Vagina (tissue), 2 donors: ENCODE measurements at regions not wholly inside any gene's neighbourhood (a gene's known extent, or its start where the extent isn't known, plus 50 kb on each side); places are given as distances from the start of the nearest gene placed in this dataset.

Experiments
- DNase-seq, 2 donors: peaks; one replicate each; pipeline ENCODE4 v3.0.0-alpha.2; 2017; ENCODE audit errors: extremely low spot score in 2 of 2
- H3K27ac ChIP-seq: fragments of 200-600 bp; sonication (generic); one replicate; pipeline ENCODE4 v1.5.1; 2019
- H3K27me3 ChIP-seq: fragments of 200-600 bp; sonication (generic); one replicate; pipeline ENCODE4 v1.5.1; 2019
- H3K36me3 ChIP-seq, 2 donors: fragments of 200-600 bp; sonication (generic); one replicate each; pipeline ENCODE4 v1.5.1; 2017 to 2019
- H3K4me1 ChIP-seq: fragments of 200-600 bp; sonication (generic); one replicate; pipeline ENCODE4 v1.5.1; 2019
- H3K4me3 ChIP-seq, 2 donors: fragments of 200-600 bp; sonication (generic); 1 replicate in 1 of 2; 2 replicates in 1 of 2; pipeline ENCODE4 v1.5.1; 2016 to 2019
- H3K9me3 ChIP-seq: fragments of 200-600 bp; sonication (generic); one replicate; pipeline ENCODE4 v1.5.1; 2019
- POLR2A ChIP-seq, 2 donors: fragments of 450-650 bp; IDR thresholded peaks; one replicate each; pipeline ENCODE4 v1.6.1; 2017; ENCODE audit warnings: antibody characterized with exemption in 2 of 2, mild to moderate bottlenecking in 2 of 2, moderate library complexity in 2 of 2
- POLR2AphosphoS5 ChIP-seq, 2 donors: sonication (generic); formaldehyde crosslinking; IDR thresholded peaks; one replicate each; pipeline ENCODE4 v1.9.0; 2017; ENCODE audit warnings: antibody characterized with exemption in 2 of 2, mild to moderate bottlenecking in 2 of 2, low read depth in 1 of 2; ENCODE audit not compliant: insufficient read depth in 1 of 2
- intact Hi-C: fragments of 100-400 bp; cut with DNase I; formaldehyde crosslinking; loops from one replicate; pipeline ENCODE4 v1.15.1; 2023
- TF ChIP-seq, protein P1 (sequence below), 3 experiments: fragments of 450-650 bp in 2 of 3; fragments of 200-600 bp in 1 of 3; sonication (generic) in 1 of 3; IDR thresholded peaks; one replicate each; pipeline ENCODE4 v1.5.1; 2017 to 2019; ENCODE audit warnings: antibody characterized with exemption in 3 of 3, mild to moderate bottlenecking in 2 of 3, moderate library complexity in 2 of 3

DNA sequence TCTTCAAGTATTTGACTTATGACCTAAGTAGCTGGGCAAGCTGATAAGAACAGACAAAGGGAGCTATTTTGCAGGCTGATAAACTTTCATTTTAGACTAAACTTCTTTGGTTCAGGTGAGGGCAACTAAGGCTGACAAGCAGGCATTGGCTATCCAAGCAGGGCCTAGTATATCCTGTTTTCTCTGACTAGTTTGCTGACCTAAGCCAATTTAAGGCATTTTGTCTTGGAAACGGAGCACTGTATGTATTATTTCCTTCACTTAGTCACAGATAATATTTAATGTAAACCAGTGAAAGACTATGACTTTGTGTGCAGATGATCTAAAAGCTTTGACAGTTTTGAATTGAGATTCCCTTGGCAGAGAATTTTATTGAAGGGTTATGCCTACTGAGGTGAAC lies 172.5 kb downstream of the POU4F1 start:
- no peaks in the 10 kb centered on the region for H3K27me3 ChIP-seq
- H3K9me3 ChIP-seq, result no peaks in the 10 kb centered on the region

GRCh38 chr13:78430166-78430791 lies 173.1 kb downstream of the POU4F1 start:
- intact Hi-C loops, result no loop called here
- TF ChIP-seq, protein P1, sequence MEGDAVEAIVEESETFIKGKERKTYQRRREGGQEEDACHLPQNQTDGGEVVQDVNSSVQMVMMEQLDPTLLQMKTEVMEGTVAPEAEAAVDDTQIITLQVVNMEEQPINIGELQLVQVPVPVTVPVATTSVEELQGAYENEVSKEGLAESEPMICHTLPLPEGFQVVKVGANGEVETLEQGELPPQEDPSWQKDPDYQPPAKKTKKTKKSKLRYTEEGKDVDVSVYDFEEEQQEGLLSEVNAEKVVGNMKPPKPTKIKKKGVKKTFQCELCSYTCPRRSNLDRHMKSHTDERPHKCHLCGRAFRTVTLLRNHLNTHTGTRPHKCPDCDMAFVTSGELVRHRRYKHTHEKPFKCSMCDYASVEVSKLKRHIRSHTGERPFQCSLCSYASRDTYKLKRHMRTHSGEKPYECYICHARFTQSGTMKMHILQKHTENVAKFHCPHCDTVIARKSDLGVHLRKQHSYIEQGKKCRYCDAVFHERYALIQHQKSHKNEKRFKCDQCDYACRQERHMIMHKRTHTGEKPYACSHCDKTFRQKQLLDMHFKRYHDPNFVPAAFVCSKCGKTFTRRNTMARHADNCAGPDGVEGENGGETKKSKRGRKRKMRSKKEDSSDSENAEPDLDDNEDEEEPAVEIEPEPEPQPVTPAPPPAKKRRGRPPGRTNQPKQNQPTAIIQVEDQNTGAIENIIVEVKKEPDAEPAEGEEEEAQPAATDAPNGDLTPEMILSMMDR (IDR thresholded peaks at IDR 0.05), result no peak
- TF ChIP-seq POLR2AphosphoS5 (IDR thresholded peaks at IDR 0.05; ENCODE audit: insufficient read depth in 1 of 2, low read depth in 1 of 2) (no peak), POLR2A (IDR thresholded peaks at IDR 0.05) (no peak)
- H3K9me3 ChIP-seq, result no peaks in the 10 kb centered on the region
- no peak overlapping the region for H3K4me3 ChIP-seq
- H3K27me3 ChIP-seq, result no peaks in the 10 kb centered on the region
- no peaks in the 10 kb centered on the region for H3K36me3 ChIP-seq
- no peak for DNase-seq
- H3K27ac ChIP-seq, result no peak overlapping the region
- H3K4me1 ChIP-seq, result no peaks in the 10 kb centered on the region

More for the DNA sequence above, 172.5 kb downstream of the POU4F1 start:
- no peaks in the 10 kb centered on the region for H3K36me3 ChIP-seq
- TF ChIP-seq POLR2AphosphoS5 (IDR thresholded peaks at IDR 0.05; ENCODE audit: insufficient read depth in 1 of 2, low read depth in 1 of 2), result no peak
- TF ChIP-seq, protein P1 (IDR thresholded peaks at IDR 0.05), result no peak
- no peak for TF ChIP-seq POLR2A (IDR thresholded peaks at IDR 0.05)
- no peak overlapping the region for H3K4me3 ChIP-seq
- intact Hi-C loops, result no loop called here
- no peak overlapping the region for H3K27ac ChIP-seq
- DNase-seq, result no peak
- H3K4me1 ChIP-seq, result no peaks in the 10 kb centered on the region

DNA sequence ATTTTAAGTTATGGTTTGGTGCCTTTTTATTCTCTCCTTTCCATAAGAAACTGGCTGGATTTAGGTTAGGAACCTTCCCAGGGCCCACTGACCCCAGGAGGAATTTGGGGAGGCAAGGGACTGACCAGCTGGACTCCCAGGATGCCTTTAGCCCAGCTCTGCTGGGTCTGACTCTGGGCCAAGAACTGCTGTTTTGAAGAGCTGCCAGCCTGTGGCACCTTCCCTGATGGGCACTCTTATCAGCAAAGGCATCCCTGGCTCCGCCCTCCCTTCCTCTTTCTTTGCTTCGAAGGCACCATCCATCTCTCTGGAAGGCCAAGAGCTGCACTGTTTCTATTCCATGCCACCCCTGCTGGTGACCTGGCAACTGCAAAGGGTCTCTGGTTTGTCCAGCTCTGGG lies 174.7 kb downstream of the POU4F1 start:
- no peak for TF ChIP-seq POLR2A (IDR thresholded peaks at IDR 0.05)
- TF ChIP-seq, protein P1 (IDR thresholded peaks at IDR 0.05), result no peak
- TF ChIP-seq POLR2AphosphoS5 (IDR thresholded peaks at IDR 0.05; ENCODE audit: insufficient read depth in 1 of 2, low read depth in 1 of 2), result no peak
- Histone ChIP-seq H3K9me3 (no peaks in the 10 kb centered on the region), H3K4me3 (no peak overlapping the region), H3K4me1 (no peaks in the 10 kb centered on the region), H3K27me3 (no peaks in the 10 kb centered on the region), H3K27ac (no peak overlapping the region), H3K36me3 (no peaks in the 10 kb centered on the region)
- DNase-seq, result no peak
- intact Hi-C loops, result no loop called here

- no peaks in the 10 kb centered on the region for H3K4me1 ChIP-seq
- TF ChIP-seq, protein P1 (IDR thresholded peaks at IDR 0.05), result no peak
- TF ChIP-seq POLR2AphosphoS5 (IDR thresholded peaks at IDR 0.05; ENCODE audit: insufficient read depth in 1 of 2, low read depth in 1 of 2), result no peak
- TF ChIP-seq POLR2A (IDR thresholded peaks at IDR 0.05), result no peak
- intact Hi-C loops, result no loop called here
- H3K27ac ChIP-seq, result no peak overlapping the region
- no peaks in the 10 kb centered on the region for H3K27me3 ChIP-seq
- H3K4me3 ChIP-seq, result no peak overlapping the region
- no peak for DNase-seq
- H3K9me3 ChIP-seq, result no peaks in the 10 kb centered on the region
- no peaks in the 10 kb centered on the region for H3K36me3 ChIP-seq
Observed at GRCh38 chr13:78426183-78426582, 177.2 kb downstream of the POU4F1 start.

DNA sequence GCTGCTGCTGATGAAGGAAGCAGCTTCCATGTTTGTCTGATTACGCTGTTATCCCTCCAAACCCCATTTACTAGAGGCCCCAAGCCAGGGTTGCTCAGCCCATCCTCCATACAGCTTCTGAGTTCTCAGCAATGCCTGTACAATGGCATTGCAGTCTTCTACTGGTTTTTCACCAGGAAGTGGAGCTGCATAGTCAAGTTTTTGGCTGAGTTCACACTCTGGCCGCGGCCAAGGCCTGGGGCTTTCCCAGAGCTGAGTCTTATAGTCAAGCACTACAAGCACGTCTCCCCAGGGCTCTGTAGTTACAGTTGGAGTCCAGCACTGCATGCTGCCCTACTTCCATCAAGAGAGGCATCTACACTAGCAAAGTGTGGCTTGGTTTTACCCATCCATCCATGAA lies 182.5 kb downstream of the POU4F1 start:
- Histone ChIP-seq H3K27ac (no peak overlapping the region), H3K27me3 (no peaks in the 10 kb centered on the region), H3K4me3 (no peak overlapping the region), H3K9me3 (no peaks in the 10 kb centered on the region), H3K36me3 (no peaks in the 10 kb centered on the region), H3K4me1 (no peaks in the 10 kb centered on the region)
- TF ChIP-seq, protein P1 (IDR thresholded peaks at IDR 0.05), result no peak
- TF ChIP-seq POLR2AphosphoS5 (IDR thresholded peaks at IDR 0.05; ENCODE audit: insufficient read depth in 1 of 2, low read depth in 1 of 2) (no peak), POLR2A (IDR thresholded peaks at IDR 0.05) (no peak)
- DNase-seq, result no peak
- intact Hi-C loops, result no loop called here
